IPS-20b (cell line): ENCODE measurements at regions not wholly inside any gene's neighbourhood (a gene's known extent, or its start where the extent isn't known, plus 50 kb on each side); places are given as distances from the start of the nearest gene placed in this dataset.

Source experiments
- H3K27ac ChIP-seq: one replicate; pipeline ENCODE4 v1.5.1; 2013; ENCODE audit warnings: low read length
- H3K27me3 ChIP-seq: 2 replicates; pipeline ENCODE4 v1.6.1; 2013; ENCODE audit warnings: mild to moderate bottlenecking, low read length, inconsistent platforms; ENCODE audit not compliant: insufficient read depth
- H3K36me3 ChIP-seq: 2 replicates; pipeline ENCODE4 v1.6.1; 2013; ENCODE audit warnings: low read depth, mild to moderate bottlenecking, inconsistent platforms, low read length, moderate library complexity; ENCODE audit not compliant: insufficient read depth
- H3K4me1 ChIP-seq: 2 replicates; pipeline ENCODE4 v1.6.1; 2013; ENCODE audit warnings: mild to moderate bottlenecking, control low read depth, inconsistent platforms, low read length, moderate library complexity; ENCODE audit not compliant: insufficient read depth
- H3K4me3 ChIP-seq: 2 replicates; pipeline ENCODE4 v1.5.1; 2013; ENCODE audit warnings: mild to moderate bottlenecking, low read length, inconsistent platforms
- H3K9ac ChIP-seq: 2 replicates; pipeline ENCODE4 v1.6.1; 2013; ENCODE audit warnings: low read depth, mild to moderate bottlenecking, inconsistent platforms, low read length, moderate library complexity
- H3K9me3 ChIP-seq: 2 replicates; pipeline ENCODE4 v1.6.1; 2013; ENCODE audit warnings: mild to moderate bottlenecking, low read depth, low read length, inconsistent platforms; ENCODE audit not compliant: insufficient read depth

- Histone ChIP-seq H3K36me3 (no peaks in the 10 kb centered on the region), H3K9ac (no peak overlapping the region), H3K27me3 (no peaks in the 10 kb centered on the region), H3K9me3 (no peaks in the 10 kb centered on the region), H3K27ac (no peak overlapping the region), H3K4me3 (no peak overlapping the region), H3K4me1 (peaks cover 35% of the 10 kb centered on the region)
These were observed 145.0 kb upstream of the PELI1 start for GRCh38 chr2:64289251-64289650.

DNA sequence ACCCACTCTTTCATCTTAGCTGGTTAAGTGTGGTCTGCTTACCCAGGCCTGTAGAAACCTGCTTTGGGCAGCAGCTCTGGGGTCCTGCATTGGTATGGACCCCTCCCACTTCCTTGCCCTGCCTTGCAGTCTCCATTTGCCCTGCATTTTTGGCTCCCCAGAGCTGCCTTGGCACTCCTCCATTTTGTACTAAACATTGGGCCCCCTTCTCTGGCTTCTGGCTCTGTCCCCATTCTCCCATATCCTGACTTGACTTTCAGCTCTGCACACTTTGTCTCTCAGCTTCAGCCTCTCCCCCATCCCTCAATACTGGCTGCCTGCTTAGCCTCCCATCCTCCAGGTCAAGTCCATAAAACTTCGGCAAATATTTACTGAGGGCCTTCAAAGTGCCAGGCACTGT is 145.5 kb upstream of the PELI1 start:
- Histone ChIP-seq H3K4me3 (no peak overlapping the region), H3K4me1 (peaks cover 34% of the 10 kb centered on the region)

GRCh38 chr2:64291181-64291580 is 147.0 kb upstream of the PELI1 start:
- H3K4me1 ChIP-seq, result peaks cover 23% of the 10 kb centered on the region
- H3K27me3 ChIP-seq, result no peaks in the 10 kb centered on the region
- H3K27ac ChIP-seq, result no peak overlapping the region
- no peaks in the 10 kb centered on the region for H3K9me3 ChIP-seq
- no peaks in the 10 kb centered on the region for H3K36me3 ChIP-seq
- H3K9ac ChIP-seq, result no peak overlapping the region
- H3K4me3 ChIP-seq, result no peak overlapping the region

More for the DNA sequence above, 145.5 kb upstream of the PELI1 start:
- Histone ChIP-seq H3K36me3 (no peaks in the 10 kb centered on the region), H3K27ac (no peak overlapping the region), H3K9me3 (no peaks in the 10 kb centered on the region), H3K27me3 (no peaks in the 10 kb centered on the region), H3K9ac (no peak overlapping the region)

DNA sequence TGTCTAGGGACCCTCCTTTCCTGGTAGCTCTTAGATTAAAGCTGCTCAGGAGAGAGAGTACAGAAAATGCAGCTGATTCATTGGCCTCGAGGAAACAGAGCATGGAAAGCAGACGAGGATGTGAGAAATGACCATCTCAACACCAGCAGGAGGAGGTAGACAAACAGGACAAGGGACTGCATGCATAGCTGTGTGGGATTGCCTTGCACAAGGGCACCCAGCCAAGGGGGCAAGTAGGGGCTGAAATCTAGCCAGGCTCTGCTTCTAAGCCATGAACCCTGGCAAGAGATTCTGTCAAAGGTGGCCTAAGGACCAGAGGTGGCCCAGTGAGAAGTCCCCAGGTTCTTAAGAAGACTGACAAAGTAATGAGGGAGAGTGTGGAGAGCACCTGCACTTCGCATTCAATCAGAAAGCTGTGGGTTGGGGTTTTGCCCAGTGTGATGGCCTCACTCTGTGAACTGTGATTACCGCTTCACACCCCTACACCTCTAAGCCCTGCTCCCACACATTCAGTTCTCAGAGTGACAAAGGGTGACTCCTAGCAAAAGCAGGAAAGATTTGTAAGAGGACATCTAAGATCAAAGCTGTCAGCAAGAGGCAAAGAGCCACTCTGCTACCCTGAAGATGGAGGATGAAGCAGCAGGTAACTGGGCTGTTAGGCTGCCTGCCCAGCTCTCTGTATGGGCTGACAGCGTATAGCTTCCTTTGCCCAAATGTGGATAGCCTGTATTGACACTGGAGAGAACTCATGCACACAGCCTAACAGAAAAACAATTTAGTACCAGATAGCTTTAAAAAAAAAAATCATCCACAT is 151.3 kb upstream of the PELI1 start:
- Histone ChIP-seq H3K27me3 (no peaks in the 10 kb centered on the region), H3K4me3 (no peak overlapping the region), H3K9ac (no peak overlapping the region), H3K36me3 (no peaks in the 10 kb centered on the region), H3K9me3 (no peaks in the 10 kb centered on the region), H3K4me1 (no peaks in the 10 kb centered on the region), H3K27ac (no peak overlapping the region)

GRCh38 chr2:64296140-64296480 is 151.9 kb upstream of the PELI1 start:
- H3K9me3 ChIP-seq, result no peaks in the 10 kb centered on the region
- no peak overlapping the region for H3K27ac ChIP-seq
- H3K36me3 ChIP-seq, result no peaks in the 10 kb centered on the region
- no peak overlapping the region for H3K4me3 ChIP-seq
- no peaks in the 10 kb centered on the region for H3K27me3 ChIP-seq
- no peak overlapping the region for H3K9ac ChIP-seq
- H3K4me1 ChIP-seq, result no peaks in the 10 kb centered on the region

DNA sequence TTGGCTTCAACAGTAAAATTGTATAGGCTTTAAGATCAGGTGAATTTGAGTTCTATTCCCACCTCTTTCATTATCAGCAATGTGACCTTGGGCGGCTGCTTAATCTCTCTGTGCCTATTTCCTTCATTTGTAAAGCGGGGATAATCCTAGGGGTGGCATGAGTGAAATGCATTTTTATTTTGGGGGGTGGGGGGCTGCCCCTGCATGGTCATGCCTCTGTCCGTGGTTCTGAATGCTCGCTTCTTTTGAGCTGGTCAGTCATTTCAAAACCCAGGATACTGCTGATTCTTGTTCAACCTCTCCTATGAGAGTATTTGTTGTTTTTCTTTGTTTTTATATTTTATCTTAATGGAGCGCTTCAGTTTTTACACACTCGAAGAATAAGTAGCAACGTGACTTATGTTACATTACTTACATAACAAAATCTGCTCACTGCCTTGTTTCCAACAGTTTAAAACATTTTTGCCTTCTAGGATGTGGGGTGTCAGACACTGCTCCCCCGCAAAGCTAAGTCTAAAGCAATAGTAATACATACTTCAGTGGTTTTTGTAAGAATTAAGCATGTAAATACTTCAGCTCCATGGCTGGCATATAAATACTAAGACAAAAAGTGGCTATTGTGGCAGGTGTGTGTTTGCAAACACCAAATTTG is 152.6 kb upstream of the PELI1 start:
- no peaks in the 10 kb centered on the region for H3K36me3 ChIP-seq
- no peak overlapping the region for H3K4me3 ChIP-seq
- no peaks in the 10 kb centered on the region for H3K4me1 ChIP-seq
- no peak overlapping the region for H3K9ac ChIP-seq
- no peaks in the 10 kb centered on the region for H3K27me3 ChIP-seq
- no peaks in the 10 kb centered on the region for H3K9me3 ChIP-seq
- no peak overlapping the region for H3K27ac ChIP-seq

- no peak overlapping the region for H3K4me3 ChIP-seq
- no peaks in the 10 kb centered on the region for H3K9me3 ChIP-seq
- no peak overlapping the region for H3K27ac ChIP-seq
- no peaks in the 10 kb centered on the region for H3K27me3 ChIP-seq
- H3K9ac ChIP-seq, result no peak overlapping the region
- H3K36me3 ChIP-seq, result no peaks in the 10 kb centered on the region
- no peaks in the 10 kb centered on the region for H3K4me1 ChIP-seq
These were observed 153.9 kb upstream of the PELI1 start for GRCh38 chr2:64298161-64298560.

- H3K36me3 ChIP-seq, result no peaks in the 10 kb centered on the region
- H3K4me1 ChIP-seq, result no peaks in the 10 kb centered on the region
- H3K27ac ChIP-seq, result no peak overlapping the region
These were observed 153.9 kb upstream of the LGALSL start for GRCh38 chr2:64300066-64300465.

GRCh38 chr2:64303250-64303649 is 150.7 kb upstream of the LGALSL start:
- Histone ChIP-seq H3K27ac (no peak overlapping the region), H3K27me3 (no peaks in the 10 kb centered on the region), H3K4me1 (no peaks in the 10 kb centered on the region), H3K9ac (no peak overlapping the region), H3K4me3 (no peak overlapping the region), H3K36me3 (no peaks in the 10 kb centered on the region), H3K9me3 (peaks cover 5% of the 10 kb centered on the region; the same call in 1 of the 2 replicates)

More at GRCh38 chr2:64300066-64300465, 153.9 kb upstream of the LGALSL start:
- Histone ChIP-seq H3K4me3 (no peak overlapping the region), H3K9me3 (no peaks in the 10 kb centered on the region), H3K9ac (no peak overlapping the region), H3K27me3 (no peaks in the 10 kb centered on the region)

DNA sequence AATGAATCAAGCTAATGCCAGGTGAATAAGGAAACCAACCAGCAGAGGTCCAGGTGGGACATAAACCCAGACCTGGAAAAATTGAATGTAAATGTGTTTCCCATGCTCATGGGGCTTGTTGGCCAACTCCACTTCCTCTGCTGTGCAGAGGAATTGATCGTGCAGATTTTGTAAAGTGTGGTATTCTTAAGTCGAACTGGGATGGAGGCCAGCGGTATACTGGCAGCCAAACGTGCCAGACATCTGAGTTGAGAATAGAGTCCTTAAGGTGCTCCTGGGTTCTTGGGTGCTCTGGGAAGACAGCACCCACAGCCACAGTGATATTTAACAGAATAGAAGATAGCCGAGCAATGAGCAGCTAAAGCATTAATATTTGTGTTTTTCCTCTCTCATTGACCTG is 146.5 kb upstream of the LGALSL start:
- no peaks in the 10 kb centered on the region for H3K36me3 ChIP-seq
- H3K9me3 ChIP-seq, result peaks cover 5% of the 10 kb centered on the region; the same call in 1 of the 2 replicates
- peaks cover 10% of the 10 kb centered on the region; the same call in 1 of the 2 replicates for H3K4me1 ChIP-seq
- H3K9ac ChIP-seq, result no peak overlapping the region
- no peak overlapping the region for H3K27ac ChIP-seq
- no peaks in the 10 kb centered on the region for H3K27me3 ChIP-seq
- H3K4me3 ChIP-seq, result no peak overlapping the region

- H3K27ac ChIP-seq, result no peak overlapping the region
- no peaks in the 10 kb centered on the region for H3K36me3 ChIP-seq
- H3K27me3 ChIP-seq, result no peaks in the 10 kb centered on the region
These were observed 142.6 kb upstream of the LGALSL start for GRCh38 chr2:64311191-64311910.

More at GRCh38 chr2:64311191-64311910, 142.6 kb upstream of the LGALSL start:
- Histone ChIP-seq H3K9ac (no peak overlapping the region), H3K9me3 (no peaks in the 10 kb centered on the region), H3K4me1 (peaks cover 14% of the 10 kb centered on the region; the same call in 1 of the 2 replicates), H3K4me3 (no peak overlapping the region)
